A673 (cell line): ENCODE measurements at regions not wholly inside any gene's neighbourhood (a gene's known extent, or its start where the extent isn't known, plus 50 kb on each side); places are given as distances from the start of the nearest gene placed in this dataset.

Experiments used
- BruUV-seq: library from RNA; stranded (reverse); fragments of 400-500 nt; replicated peaks from 2 replicates; lab custom pipeline; 2021; lab: Mats Ljungman, UMichigan
- CTCF ChIA-PET: fragments of 300-600 bp; sonication (Branson Sonifier 250); formaldehyde crosslinking; loops from one replicate; lab custom pipeline; 2022; ENCODE audit warnings: antibody characterized with exemption; lab: Charles Lee
- POLR2A ChIA-PET: fragments of 300-600 bp; sonication (Branson Sonifier 250); formaldehyde crosslinking; loops from one replicate; lab custom pipeline; 2022; ENCODE audit warnings: antibody characterized with exemption; ENCODE audit not compliant: low non-redundant PET; lab: Charles Lee
- DNase-seq: peaks from one replicate; pipeline ENCODE4 v3.0.0-alpha.2; 2015; ENCODE audit warnings: low spot score
- H3K27ac ChIP-seq: fragments of 200-600 bp; sonication (generic); 2 replicates; pipeline ENCODE4 v1.5.1; 2016; ENCODE audit warnings: mixed run types, low read depth, mild to moderate bottlenecking, mixed read lengths, antibody characterized with exemption, low read length; ENCODE audit not compliant: poor library complexity, severe bottlenecking
- H3K27me3 ChIP-seq: fragments of 200-600 bp; sonication (generic); replicated peaks from 2 replicates; pipeline ENCODE4 v1.6.1; 2017; ENCODE audit warnings: mixed run types, low read depth, mild to moderate bottlenecking, mixed read lengths, antibody characterized with exemption, low read length; ENCODE audit not compliant: insufficient read depth, poor library complexity
- H3K36me3 ChIP-seq: fragments of 200-600 bp; sonication (generic); 2 replicates; pipeline ENCODE4 v1.6.1; 2016; ENCODE audit warnings: mixed run types, mild to moderate bottlenecking, mixed read lengths, antibody characterized with exemption, low read length; ENCODE audit not compliant: insufficient read depth, poor library complexity, severe bottlenecking
- H3K4me1 ChIP-seq: fragments of 200-600 bp; sonication (generic); 2 replicates; pipeline ENCODE4 v1.6.1; 2017; ENCODE audit warnings: mixed run types, mild to moderate bottlenecking, mixed read lengths, antibody characterized with exemption, low read length; ENCODE audit not compliant: insufficient read depth, poor library complexity, severe bottlenecking
- H3K4me3 ChIP-seq: fragments of 200-600 bp; sonication (generic); 2 replicates; pipeline ENCODE4 v1.5.1; 2016; ENCODE audit warnings: low read depth, mixed run types, mild to moderate bottlenecking, mixed read lengths, low read length; ENCODE audit not compliant: poor library complexity, severe bottlenecking
- H3K9me3 ChIP-seq: fragments of 200-600 bp; sonication (generic); 2 replicates; pipeline ENCODE4 v1.6.1; 2016; ENCODE audit warnings: mixed run types, low read depth, mild to moderate bottlenecking, mixed read lengths, antibody characterized with exemption, low read length; ENCODE audit not compliant: poor library complexity, severe bottlenecking
- CTCF ChIP-seq: fragments of 300-800, 200-600 bp; sonication (generic); conservative IDR thresholded peaks from 2 replicates; pipeline ENCODE4 v1.5.1; 2017; ENCODE audit warnings: low read depth, mild to moderate bottlenecking, antibody characterized with exemption, low read length, moderate library complexity, mixed read lengths
- EZH2 ChIP-seq: fragments of 200-600 bp; sonication (generic); IDR thresholded peaks from 2 replicates; pipeline ENCODE4 v1.6.1; 2017; ENCODE audit warnings: borderline replicate concordance, low read depth, mild to moderate bottlenecking, mixed read lengths, antibody characterized with exemption, low read length; ENCODE audit not compliant: poor library complexity, severe bottlenecking
- intact Hi-C: fragments of 100-400 bp; cut with micrococcal nuclease; formaldehyde crosslinking; loops from one replicate; pipeline ENCODE4 v1.10.0; 2022; ENCODE audit not compliant: unreplicated experiment

DNA sequence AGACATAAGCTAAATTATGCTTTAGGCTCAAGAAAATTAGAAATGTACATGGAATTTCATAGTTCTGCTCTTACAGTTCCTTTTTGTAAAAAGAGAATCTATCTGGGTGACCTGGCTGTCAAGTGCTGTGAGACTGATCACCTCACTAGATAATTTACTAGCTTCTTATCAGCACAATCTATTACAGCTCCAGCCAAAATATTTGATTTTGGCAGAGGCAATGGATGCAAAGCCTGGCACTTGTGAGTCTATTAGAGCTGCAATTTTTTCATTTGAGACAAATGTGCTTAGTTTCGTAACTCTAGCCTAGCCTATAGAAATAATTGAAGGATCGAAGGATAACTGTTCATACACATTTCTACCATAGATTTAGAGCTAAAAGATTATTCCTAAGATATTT lies 927.5 kb downstream of the SLC6A15 start:
- no peaks in the 10 kb centered on the region for H3K36me3 ChIP-seq
- no peak overlapping the region for H3K27ac ChIP-seq
- no TSS peak for BruUV-seq
- H3K4me3 ChIP-seq, result no peak overlapping the region
- DNase-seq, result no peak
- ChIA-PET POLR2A (no interaction called here), CTCF (no interaction called here)
- H3K27me3 ChIP-seq, result no peaks in the 10 kb centered on the region
- H3K9me3 ChIP-seq, result no peaks in the 10 kb centered on the region
- TF ChIP-seq EZH2 (no peak), CTCF (no peak)
- intact Hi-C loops, result no loop called here
- no peaks in the 10 kb centered on the region for H3K4me1 ChIP-seq

DNA sequence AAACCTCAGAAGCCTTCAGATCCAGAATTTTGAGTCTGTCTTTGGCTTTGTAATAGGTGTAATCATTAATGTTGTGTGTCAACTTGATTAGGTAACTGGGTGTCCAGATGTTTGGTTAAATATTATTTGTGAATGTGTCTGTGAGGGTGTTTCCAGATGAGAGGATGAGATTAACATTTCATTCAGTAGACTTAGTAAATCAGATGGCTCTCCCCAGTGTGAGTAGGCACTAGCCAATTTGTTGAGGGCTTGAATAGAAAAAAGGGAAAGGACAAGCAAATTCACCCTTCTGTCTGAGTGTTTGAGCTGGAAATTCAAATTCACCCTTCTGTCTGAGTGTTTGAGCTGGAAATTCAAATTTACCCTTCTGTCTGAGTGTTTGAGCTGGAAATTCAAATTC lies 932.2 kb downstream of the SLC6A15 start:
- Histone ChIP-seq H3K4me1 (no peaks in the 10 kb centered on the region), H3K27me3 (no peaks in the 10 kb centered on the region), H3K27ac (no peak overlapping the region), H3K9me3 (no peaks in the 10 kb centered on the region), H3K36me3 (no peaks in the 10 kb centered on the region), H3K4me3 (no peak overlapping the region)
- CTCF ChIA-PET, result no interaction called here
- no peak for TF ChIP-seq CTCF
- no peak for TF ChIP-seq EZH2
- BruUV-seq, result no TSS peak
- DNase-seq, result no peak
- intact Hi-C loops, result no loop called here
- POLR2A ChIA-PET, result no interaction called here

- ChIA-PET CTCF (no interaction called here), POLR2A (no interaction called here)
- intact Hi-C loops, result no loop called here
- DNase-seq, result no peak
- no TSS peak for BruUV-seq
- Histone ChIP-seq H3K4me3 (no peak overlapping the region), H3K9me3 (no peaks in the 10 kb centered on the region), H3K27ac (no peak overlapping the region), H3K27me3 (no peaks in the 10 kb centered on the region), H3K4me1 (no peaks in the 10 kb centered on the region), H3K36me3 (no peaks in the 10 kb centered on the region)
- no peak for TF ChIP-seq EZH2
- no peak for TF ChIP-seq CTCF
Observed at GRCh38 chr12:83979785-83980184, 932.8 kb downstream of the SLC6A15 start.
